ENCODE measurements at regions not wholly inside any gene's neighbourhood (a gene's known extent, or its start where the extent isn't known, plus 50 kb on each side); places are given as distances from the start of the nearest gene placed in this dataset.

- DNase-seq (ENCODE audit: low spot score), result no peak
- in situ Hi-C loops (cut with MboI; ENCODE audit: low sequenced_read_pairs, unreplicated experiment), result no loop called here
- TF ChIP-seq CTCF (IDR thresholded peaks at IDR 0.05; ENCODE audit: borderline replicate concordance, control extremely low read depth, extremely low read depth, insufficient read depth, missing control alignments), result no peak
Observed at GRCh38 chr12:59075141-59075540, 154.8 kb upstream of the LRIG3 start.

GRCh38 chr12:59070322-59070933 lies 150.1 kb upstream of the LRIG3 start:
- no peak for DNase-seq (ENCODE audit: low spot score)
- in situ Hi-C loops (cut with MboI; ENCODE audit: low sequenced_read_pairs, unreplicated experiment), result no loop called here
- no peak for TF ChIP-seq CTCF (IDR thresholded peaks at IDR 0.05; ENCODE audit: borderline replicate concordance, control extremely low read depth, extremely low read depth, insufficient read depth, missing control alignments)

- in situ Hi-C loops (cut with MboI; ENCODE audit: low sequenced_read_pairs, unreplicated experiment), result no loop called here
- no peak for TF ChIP-seq CTCF (IDR thresholded peaks at IDR 0.05; ENCODE audit: borderline replicate concordance, control extremely low read depth, extremely low read depth, insufficient read depth, missing control alignments)
- no peak for DNase-seq (ENCODE audit: low spot score)
Observed at GRCh38 chr12:59069516-59069915, 149.2 kb upstream of the LRIG3 start.

GRCh38 chr12:59068436-59068835 lies 148.1 kb upstream of the LRIG3 start:
- DNase-seq (ENCODE audit: low spot score), result no peak
- TF ChIP-seq CTCF (IDR thresholded peaks at IDR 0.05; ENCODE audit: borderline replicate concordance, control extremely low read depth, extremely low read depth, insufficient read depth, missing control alignments), result no peak
- in situ Hi-C loops (cut with MboI; ENCODE audit: low sequenced_read_pairs, unreplicated experiment), result no loop called here

- DNase-seq (ENCODE audit: low spot score), result no peak
- in situ Hi-C loops (cut with MboI; ENCODE audit: low sequenced_read_pairs, unreplicated experiment), result no loop called here
- no peak for TF ChIP-seq CTCF (IDR thresholded peaks at IDR 0.05; ENCODE audit: borderline replicate concordance, control extremely low read depth, extremely low read depth, insufficient read depth, missing control alignments)
Observed at GRCh38 chr12:59067083-59067482, 146.8 kb upstream of the LRIG3 start.

- in situ Hi-C loops (cut with MboI; ENCODE audit: low sequenced_read_pairs, unreplicated experiment), result no loop called here
- no peak for TF ChIP-seq CTCF (IDR thresholded peaks at IDR 0.05; ENCODE audit: borderline replicate concordance, control extremely low read depth, extremely low read depth, insufficient read depth, missing control alignments)
- DNase-seq (ENCODE audit: low spot score), result no peak
Observed at GRCh38 chr12:59066445-59066844, 146.1 kb upstream of the LRIG3 start.
